DOHH2 (cell line): ENCODE measurements at regions not wholly inside any gene's neighbourhood (a gene's known extent, or its start where the extent isn't known, plus 50 kb on each side); places are given as distances from the start of the nearest gene placed in this dataset.

Experiments used
- H3F3A ChIP-seq: fragments of 200-600 bp; sonication (generic), shearing (Covaris generic); 2 replicates; pipeline ENCODE4 v1.6.0; 2016; ENCODE audit warnings: antibody characterized with exemption, mild to moderate bottlenecking; ENCODE audit not compliant: control insufficient read depth, insufficient read depth
- H3K27ac ChIP-seq: fragments of 200-600 bp; sonication (generic); 2 replicates; pipeline ENCODE4 v1.5.1; 2014; ENCODE audit warnings: low read depth, mild to moderate bottlenecking, low read length, moderate library complexity
- H3K27me3 ChIP-seq: fragments of 200-600 bp; sonication (generic); 2 replicates; pipeline ENCODE4 v1.6.1; 2014; ENCODE audit warnings: mild to moderate bottlenecking, low read length, mixed read lengths; ENCODE audit not compliant: control insufficient read depth
- H3K36me3 ChIP-seq: fragments of 200-600 bp; sonication (generic); 2 replicates; pipeline ENCODE4 v1.6.1; 2014; ENCODE audit warnings: mild to moderate bottlenecking, low read length, moderate library complexity, mixed read lengths; ENCODE audit not compliant: control insufficient read depth
- H3K4me1 ChIP-seq: fragments of 200-600 bp; sonication (generic); 2 replicates; pipeline ENCODE4 v1.6.1; 2014; ENCODE audit warnings: mild to moderate bottlenecking, low read length, mixed read lengths; ENCODE audit not compliant: control insufficient read depth
- H3K4me2 ChIP-seq: fragments of 200-600 bp; sonication (generic); 2 replicates; pipeline ENCODE4 v1.6.0; 2014; ENCODE audit warnings: mild to moderate bottlenecking, low read length, moderate library complexity
- H3K4me3 ChIP-seq: fragments of 200-600 bp; sonication (generic); 2 replicates; pipeline ENCODE4 v1.5.1; 2014; ENCODE audit warnings: mild to moderate bottlenecking, low read length, mixed read lengths
- H3K79me2 ChIP-seq: fragments of 200-600 bp; sonication (generic); 2 replicates; pipeline ENCODE4 v1.6.1; 2014; ENCODE audit warnings: mild to moderate bottlenecking, low read length, mixed read lengths; ENCODE audit not compliant: control insufficient read depth
- H3K9me2 ChIP-seq: fragments of 200-600 bp; sonication (generic); replicated peaks from 2 replicates; pipeline ENCODE4 v1.6.1; 2014; ENCODE audit warnings: mild to moderate bottlenecking, low read length, mixed read lengths; ENCODE audit not compliant: control insufficient read depth
- H3K9me3 ChIP-seq: fragments of 200-600 bp; sonication (generic); 2 replicates; pipeline ENCODE4 v1.6.1; 2014; ENCODE audit warnings: antibody characterized with exemption, low read length, mixed read lengths; ENCODE audit not compliant: control insufficient read depth, insufficient read depth
- H4K20me1 ChIP-seq: fragments of 200-600 bp; sonication (generic); 2 replicates; pipeline ENCODE4 v1.6.0; 2014; ENCODE audit warnings: low read depth, mild to moderate bottlenecking, antibody characterized with exemption, low read length, moderate library complexity; ENCODE audit not compliant: control insufficient read depth, insufficient read depth
- CTCF ChIP-seq: fragments of 200-600 bp; sonication (generic); IDR thresholded peaks from one replicate; pipeline ENCODE4 v1.5.1; 2014; ENCODE audit warnings: antibody characterized with exemption, mild to moderate bottlenecking, low read depth, low read length; ENCODE audit not compliant: poor library complexity, severe bottlenecking
- EZH2phosphoT487 ChIP-seq: fragments of 200-600 bp; sonication (generic); IDR thresholded peaks from 2 replicates; pipeline ENCODE4 v1.6.1; 2017; ENCODE audit warnings: borderline replicate concordance, mild to moderate bottlenecking, antibody characterized with exemption, low read length, moderate library complexity, mixed read lengths

- no peaks in the 10 kb centered on the region for H3K36me3 ChIP-seq
- no peaks in the 10 kb centered on the region for H3K27me3 ChIP-seq
- no peak overlapping the region for H3K4me3 ChIP-seq
- peaks cover 18% of the 10 kb centered on the region for H3K9me3 ChIP-seq
- H3K27ac ChIP-seq: no peak overlapping the region
- no peaks in the 10 kb centered on the region for H3F3A ChIP-seq
- H4K20me1 ChIP-seq: no peaks in the 10 kb centered on the region
- TF ChIP-seq CTCF (no peak), EZH2phosphoT487 (no peak)
- no peak overlapping the region for H3K4me2 ChIP-seq
- H3K4me1 ChIP-seq: no peaks in the 10 kb centered on the region
- H3K9me2 ChIP-seq: no peaks in the 10 kb centered on the region
- H3K79me2 ChIP-seq: no peaks in the 10 kb centered on the region
Measured at GRCh38 chr16:11479916-11480315, 106.8 kb downstream of the LITAF start.

DNA sequence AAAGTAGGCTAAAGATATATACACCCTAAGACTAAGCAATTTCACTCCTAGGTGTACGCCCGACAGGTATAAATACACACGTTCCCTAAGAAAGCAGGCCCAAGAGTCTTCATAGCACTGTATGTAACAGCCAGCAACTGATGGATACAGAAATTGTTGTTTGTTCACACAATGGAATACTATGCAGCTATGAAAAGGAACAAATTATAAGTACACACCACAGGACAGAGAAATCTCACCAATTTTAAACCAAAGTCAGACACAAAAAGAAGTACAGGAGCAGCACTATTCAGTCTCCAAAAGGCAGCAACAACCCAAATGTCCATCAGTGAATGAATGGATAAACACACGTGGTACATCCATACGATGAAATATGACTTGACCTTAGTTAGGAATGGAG is 106.1 kb downstream of the LITAF start:
- Histone ChIP-seq H3K9me2 (no peaks in the 10 kb centered on the region), H3K27ac (no peak overlapping the region), H3K4me2 (no peak overlapping the region), H3K36me3 (no peaks in the 10 kb centered on the region), H3K4me1 (no peaks in the 10 kb centered on the region), H3F3A (no peaks in the 10 kb centered on the region), H3K4me3 (no peak overlapping the region), H3K27me3 (no peaks in the 10 kb centered on the region), H4K20me1 (no peaks in the 10 kb centered on the region), H3K9me3 (peaks cover 18% of the 10 kb centered on the region), H3K79me2 (no peaks in the 10 kb centered on the region)
- no peak for TF ChIP-seq EZH2phosphoT487
- no peak for TF ChIP-seq CTCF

DNA sequence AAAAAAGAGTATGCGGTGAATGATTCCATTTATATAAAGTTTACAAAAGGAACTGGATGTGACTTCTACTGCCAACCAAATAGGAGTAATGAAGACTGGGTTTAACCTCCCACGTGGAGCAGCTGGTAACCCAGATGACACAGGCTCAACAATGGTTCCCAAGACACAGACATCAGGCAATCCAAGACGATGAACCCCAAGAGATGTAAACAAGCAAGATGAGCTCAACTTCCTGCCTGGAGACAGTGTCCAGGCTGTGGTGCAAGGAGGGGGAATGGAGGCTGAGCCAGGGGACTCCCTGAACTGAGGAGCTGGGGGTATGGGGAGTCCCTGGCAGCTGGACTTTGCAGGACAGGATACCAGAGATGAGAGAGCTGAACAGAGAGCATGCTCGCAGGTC is 104.7 kb downstream of the LITAF start:
- no peaks in the 10 kb centered on the region for H4K20me1 ChIP-seq
- no peaks in the 10 kb centered on the region for H3K79me2 ChIP-seq
- H3K27ac ChIP-seq: no peak overlapping the region
- H3K4me3 ChIP-seq: no peak overlapping the region
- no peaks in the 10 kb centered on the region for H3F3A ChIP-seq
- no peaks in the 10 kb centered on the region for H3K36me3 ChIP-seq
- no peak overlapping the region for H3K4me2 ChIP-seq
- no peaks in the 10 kb centered on the region for H3K27me3 ChIP-seq
- no peak for TF ChIP-seq EZH2phosphoT487
- no peak for TF ChIP-seq CTCF
- no peaks in the 10 kb centered on the region for H3K9me2 ChIP-seq
- no peaks in the 10 kb centered on the region for H3K4me1 ChIP-seq
- peaks cover 18% of the 10 kb centered on the region for H3K9me3 ChIP-seq
